ENCODE measurements at regions not wholly inside any gene's neighbourhood (a gene's known extent, or its start where the extent isn't known, plus 50 kb on each side); places are given as distances from the start of the nearest gene placed in this dataset.
A peak's percentile ranks its signal among the peaks of the same experiment; 100 is the strongest.

DNA sequence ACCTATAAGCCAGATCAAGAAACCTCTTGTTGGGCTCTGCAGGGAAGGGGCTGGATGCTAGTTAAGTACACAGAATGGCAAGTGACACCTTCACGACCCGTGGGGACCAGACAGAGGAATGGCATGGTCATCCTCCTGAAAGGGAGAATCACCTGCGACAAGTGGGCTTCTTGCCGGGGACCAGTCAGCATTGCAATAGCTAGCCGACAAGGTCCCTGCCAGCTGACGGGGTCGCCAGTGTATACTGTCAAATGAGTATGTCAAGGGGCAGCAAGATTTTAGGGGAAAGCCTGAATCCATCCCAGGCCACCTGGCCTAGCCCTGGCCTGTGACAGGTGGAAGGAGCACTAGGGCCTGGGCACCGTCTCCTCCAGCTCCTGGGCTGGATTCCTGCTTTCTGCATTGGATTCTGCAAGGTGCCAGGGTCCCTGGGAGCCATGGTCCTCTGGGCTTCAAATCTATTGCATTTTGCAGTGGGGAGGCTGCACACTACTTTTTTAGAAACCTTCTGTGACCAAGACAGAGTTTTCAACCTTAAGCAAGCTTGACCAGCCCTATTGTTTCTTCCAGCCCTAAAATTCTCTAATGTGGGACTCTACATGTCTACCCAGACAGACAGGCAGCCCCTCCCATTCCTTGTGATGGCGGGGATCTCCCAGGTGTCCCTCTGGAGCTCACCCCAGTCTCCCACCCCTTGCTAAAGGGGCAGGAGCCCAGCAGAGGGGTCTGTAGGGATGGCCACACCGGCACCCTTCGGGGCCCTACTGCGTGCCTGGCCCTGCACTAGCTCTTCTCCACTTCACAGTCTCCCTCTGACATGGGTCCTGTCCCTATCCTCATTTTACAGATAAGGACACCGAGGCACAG, 178.5 kb downstream of the GLI2 start:
- peaks cover 14 to 22% of the 10 kb centered on the region in 2 donors for H3K4me1 ChIP-seq (replicated peaks in 1 of 2)

DNA sequence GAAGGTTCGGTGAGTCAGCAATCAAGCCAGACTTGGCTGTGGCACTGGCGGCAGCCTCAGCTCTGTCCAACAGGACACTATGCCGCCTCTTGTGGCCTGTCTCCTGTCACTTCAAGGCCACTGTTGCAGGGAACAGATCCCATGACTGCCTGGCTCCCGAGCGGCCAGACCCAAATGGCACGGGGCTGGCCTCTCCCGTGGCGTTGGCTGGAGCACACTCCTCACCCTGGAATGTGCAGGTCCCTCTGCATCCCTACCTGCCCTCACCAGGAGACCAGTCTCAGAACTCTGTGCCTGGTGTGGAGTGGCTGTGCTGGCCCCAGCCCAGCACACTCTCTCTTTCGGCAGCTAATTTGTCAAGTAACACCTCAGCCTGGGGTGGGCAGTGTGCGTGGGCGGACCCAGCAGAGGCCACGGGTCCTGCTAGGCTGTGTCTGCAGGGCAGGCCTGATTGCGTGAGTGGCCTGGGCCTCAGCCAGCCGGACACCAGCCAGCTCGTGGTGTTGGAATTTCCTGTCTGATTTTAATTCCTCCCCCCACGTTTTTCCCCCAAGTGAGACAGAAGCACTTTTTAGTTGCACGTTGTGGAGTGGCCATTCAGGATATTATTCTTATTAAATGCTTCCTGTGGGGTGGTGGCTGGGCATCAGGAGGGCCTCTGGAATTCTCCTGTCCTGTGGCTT, 179.3 kb downstream of the GLI2 start:
- Histone ChIP-seq H3K36me3 (replicated peaks in 1 of 2) (no peaks in the 10 kb centered on the region), H3K4me3 (no peak overlapping the region), H3K9me3 (replicated peaks in 1 of 3) (no peaks in the 10 kb centered on the region), H3K4me1 (replicated peaks in 1 of 2) (peaks cover 14 to 22% of the 10 kb centered on the region in 2 donors), H3K27ac (peak overlapping the region in 4 of 5 donors; percentile 30 to 84 (median 48)), H3K27me3 (no peaks in the 10 kb centered on the region)
- TF ChIP-seq, protein P1, sequence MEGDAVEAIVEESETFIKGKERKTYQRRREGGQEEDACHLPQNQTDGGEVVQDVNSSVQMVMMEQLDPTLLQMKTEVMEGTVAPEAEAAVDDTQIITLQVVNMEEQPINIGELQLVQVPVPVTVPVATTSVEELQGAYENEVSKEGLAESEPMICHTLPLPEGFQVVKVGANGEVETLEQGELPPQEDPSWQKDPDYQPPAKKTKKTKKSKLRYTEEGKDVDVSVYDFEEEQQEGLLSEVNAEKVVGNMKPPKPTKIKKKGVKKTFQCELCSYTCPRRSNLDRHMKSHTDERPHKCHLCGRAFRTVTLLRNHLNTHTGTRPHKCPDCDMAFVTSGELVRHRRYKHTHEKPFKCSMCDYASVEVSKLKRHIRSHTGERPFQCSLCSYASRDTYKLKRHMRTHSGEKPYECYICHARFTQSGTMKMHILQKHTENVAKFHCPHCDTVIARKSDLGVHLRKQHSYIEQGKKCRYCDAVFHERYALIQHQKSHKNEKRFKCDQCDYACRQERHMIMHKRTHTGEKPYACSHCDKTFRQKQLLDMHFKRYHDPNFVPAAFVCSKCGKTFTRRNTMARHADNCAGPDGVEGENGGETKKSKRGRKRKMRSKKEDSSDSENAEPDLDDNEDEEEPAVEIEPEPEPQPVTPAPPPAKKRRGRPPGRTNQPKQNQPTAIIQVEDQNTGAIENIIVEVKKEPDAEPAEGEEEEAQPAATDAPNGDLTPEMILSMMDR (IDR thresholded peaks at IDR 0.05) = peak in 4 of 6 experiments; percentile 20 to 44 (median 35)
- no peak for TF ChIP-seq POLR2A (IDR thresholded peaks at IDR 0.05)
- intact Hi-C loops (cut with DNase I) = no loop called here
- DNase-seq = peak; percentile 64 to 95 (median 90)
- WGBS, 4 donors = 18 to 26% (median 23%) methylated on average over 12 to 17 of the region's 17 CpGs

More for the DNA sequence above, 178.5 kb downstream of the GLI2 start:
- H3K4me3 ChIP-seq = no peak overlapping the region
- TF ChIP-seq, protein P1 (IDR thresholded peaks at IDR 0.05) = no peak
- TF ChIP-seq POLR2A (IDR thresholded peaks at IDR 0.05) = no peak
- H3K27ac ChIP-seq = peak overlapping the region in 1 of 5 donors; percentile 84
- no peaks in the 10 kb centered on the region for H3K9me3 ChIP-seq (replicated peaks in 1 of 3)
- H3K36me3 ChIP-seq (replicated peaks in 1 of 2) = no peaks in the 10 kb centered on the region
- intact Hi-C loops (cut with DNase I) = no loop called here
- no peaks in the 10 kb centered on the region for H3K27me3 ChIP-seq
- WGBS, 4 donors = 87 to 96% (median 89%) methylated on average over 7 to 13 of the region's 13 CpGs
- no peak for DNase-seq

DNA sequence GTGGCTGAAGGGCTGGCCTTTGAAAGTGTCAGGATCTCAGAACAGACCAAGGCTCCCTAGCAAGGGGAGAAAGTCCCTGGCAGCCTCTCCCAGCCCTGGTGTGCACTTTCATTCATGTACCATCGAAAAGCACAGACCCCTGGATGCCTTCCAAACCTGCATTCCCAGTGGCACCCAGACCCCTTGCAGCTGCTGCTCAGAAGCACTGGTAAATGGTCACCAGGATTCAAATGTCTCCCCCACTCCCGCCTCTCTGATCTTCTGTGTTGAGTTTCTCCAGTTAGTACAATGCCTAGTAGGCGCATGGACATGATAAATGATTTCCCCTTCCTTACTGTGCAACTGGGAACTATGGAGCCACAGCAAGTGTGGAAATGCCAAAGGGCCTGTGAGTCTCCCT, 180.0 kb downstream of the GLI2 start:
- TF ChIP-seq POLR2A (IDR thresholded peaks at IDR 0.05) = no peak
- TF ChIP-seq, protein P1 (IDR thresholded peaks at IDR 0.05) = no peak
- no peak for DNase-seq
- intact Hi-C loops (cut with DNase I) = no loop called here
- 77 to 92% (median 78%) methylated on average over 2 to 3 of the region's 3 CpGs for WGBS, 4 donors
- H3K4me3 ChIP-seq = no peak overlapping the region
- no peaks in the 10 kb centered on the region for H3K36me3 ChIP-seq (replicated peaks in 1 of 2)
- peak overlapping the region in 2 of 5 donors; percentile 30 to 84 for H3K27ac ChIP-seq
- peaks cover 14 to 22% of the 10 kb centered on the region in 2 donors for H3K4me1 ChIP-seq (replicated peaks in 1 of 2)
- no peaks in the 10 kb centered on the region for H3K27me3 ChIP-seq
- no peaks in the 10 kb centered on the region for H3K9me3 ChIP-seq (replicated peaks in 1 of 3)

DNA sequence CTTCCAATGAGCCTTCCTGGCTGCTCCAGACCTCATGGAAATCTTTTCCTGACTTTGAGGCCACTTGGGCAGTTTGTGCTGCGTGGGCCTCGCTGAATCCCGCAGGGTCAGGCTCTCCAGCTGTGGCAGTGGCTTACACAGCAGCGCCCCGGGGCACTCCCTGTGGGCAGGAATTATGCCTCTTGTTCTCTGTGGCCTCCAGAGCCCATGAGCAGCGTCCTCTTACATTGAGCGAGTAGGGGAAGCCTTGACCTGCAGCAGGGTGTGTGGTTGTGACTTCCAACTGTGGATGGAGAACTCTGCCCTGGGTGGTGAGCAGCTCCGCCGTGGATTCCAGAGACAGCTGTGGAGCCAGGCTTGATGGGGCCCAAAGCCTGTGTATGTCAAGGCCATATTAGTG, 180.8 kb downstream of the GLI2 start:
- Histone ChIP-seq H3K27me3 (no peaks in the 10 kb centered on the region), H3K4me1 (replicated peaks in 1 of 2) (peaks cover 14 to 22% of the 10 kb centered on the region in 2 donors), H3K27ac (peak overlapping the region in 1 of 5 donors; percentile 84), H3K4me3 (no peak overlapping the region), H3K9me3 (replicated peaks in 1 of 3) (no peaks in the 10 kb centered on the region), H3K36me3 (replicated peaks in 1 of 2) (no peaks in the 10 kb centered on the region)
- 94 to 97% (median 95%) methylated on average over 6 to 9 of the region's 9 CpGs for WGBS, 4 donors
- TF ChIP-seq, protein P1 (IDR thresholded peaks at IDR 0.05) = no peak
- no peak for TF ChIP-seq POLR2A (IDR thresholded peaks at IDR 0.05)
- no peak for DNase-seq
- intact Hi-C loops (cut with DNase I) = no loop called here
